Hematopoietic multipotent progenitor cell (in vitro differentiated cells): ENCODE measurements at regions not wholly inside any gene's neighbourhood (a gene's known extent, or its start where the extent isn't known, plus 50 kb on each side); places are given as distances from the start of the nearest gene placed in this dataset.
A peak's percentile ranks its signal among the peaks of the same experiment; 100 is the strongest.

Source experiments
- DNase-seq, 3 donors: peaks; one replicate each; pipeline ENCODE4 v3.0.0-alpha.2; 2011 to 2015; ENCODE audit warnings: low read depth in 2 of 3, low spot score in 2 of 3

GRCh38 chr2:188117706-188118105 lies 174.0 kb upstream of the GULP1 start:
- no peak for DNase-seq

- no peak for DNase-seq
Observed at GRCh38 chr2:188118431-188118830, 173.2 kb upstream of the GULP1 start.

GRCh38 chr2:188119112-188119838 lies 172.4 kb upstream of the GULP1 start:
- DNase-seq, result no peak

- no peak for DNase-seq
Observed at GRCh38 chr2:188122985-188123384, 168.7 kb upstream of the GULP1 start.

GRCh38 chr2:188129677-188130076 lies 162.0 kb upstream of the GULP1 start:
- no peak for DNase-seq

GRCh38 chr2:188130317-188130716 lies 161.4 kb upstream of the GULP1 start:
- DNase-seq, result no peak

GRCh38 chr2:188131281-188131680 lies 160.4 kb upstream of the GULP1 start:
- no peak for DNase-seq

GRCh38 chr2:188132385-188132784 lies 159.3 kb upstream of the GULP1 start:
- no peak for DNase-seq

- DNase-seq, result peak in 1 of 3 donors; percentile 22
Observed at GRCh38 chr2:188134241-188134640, 157.4 kb upstream of the GULP1 start.

- no peak for DNase-seq
Observed at GRCh38 chr2:188138313-188138712, 153.4 kb upstream of the GULP1 start.

GRCh38 chr2:188142088-188142487 lies 149.6 kb upstream of the GULP1 start:
- DNase-seq, result no peak

- no peak for DNase-seq
Observed at GRCh38 chr2:188142636-188143295, 148.9 kb upstream of the GULP1 start.

- no peak for DNase-seq
Observed at GRCh38 chr2:188145885-188146284, 145.8 kb upstream of the GULP1 start.

- no peak for DNase-seq
Observed at GRCh38 chr2:188146888-188147287, 144.8 kb upstream of the GULP1 start.

GRCh38 chr2:188151670-188152069 lies 140.0 kb upstream of the GULP1 start:
- DNase-seq, result no peak

- no peak for DNase-seq
Observed at GRCh38 chr2:188158337-188159100, 133.2 kb upstream of the GULP1 start.

GRCh38 chr2:188159484-188159883 lies 132.2 kb upstream of the GULP1 start:
- no peak for DNase-seq

- no peak for DNase-seq
Observed at GRCh38 chr2:188170356-188170755, 121.3 kb upstream of the GULP1 start.

GRCh38 chr2:188176620-188177019 lies 115.1 kb upstream of the GULP1 start:
- DNase-seq, result no peak

- peak in 2 of 3 donors; percentile 21 to 44 for DNase-seq
Observed at GRCh38 chr2:188181067-188181838, 110.4 kb upstream of the GULP1 start.

GRCh38 chr2:188181884-188182283 lies 109.8 kb upstream of the GULP1 start:
- DNase-seq, result no peak
